ENCODE measurements at regions not wholly inside any gene's neighbourhood (a gene's known extent, or its start where the extent isn't known, plus 50 kb on each side); places are given as distances from the start of the nearest gene placed in this dataset.

DNA sequence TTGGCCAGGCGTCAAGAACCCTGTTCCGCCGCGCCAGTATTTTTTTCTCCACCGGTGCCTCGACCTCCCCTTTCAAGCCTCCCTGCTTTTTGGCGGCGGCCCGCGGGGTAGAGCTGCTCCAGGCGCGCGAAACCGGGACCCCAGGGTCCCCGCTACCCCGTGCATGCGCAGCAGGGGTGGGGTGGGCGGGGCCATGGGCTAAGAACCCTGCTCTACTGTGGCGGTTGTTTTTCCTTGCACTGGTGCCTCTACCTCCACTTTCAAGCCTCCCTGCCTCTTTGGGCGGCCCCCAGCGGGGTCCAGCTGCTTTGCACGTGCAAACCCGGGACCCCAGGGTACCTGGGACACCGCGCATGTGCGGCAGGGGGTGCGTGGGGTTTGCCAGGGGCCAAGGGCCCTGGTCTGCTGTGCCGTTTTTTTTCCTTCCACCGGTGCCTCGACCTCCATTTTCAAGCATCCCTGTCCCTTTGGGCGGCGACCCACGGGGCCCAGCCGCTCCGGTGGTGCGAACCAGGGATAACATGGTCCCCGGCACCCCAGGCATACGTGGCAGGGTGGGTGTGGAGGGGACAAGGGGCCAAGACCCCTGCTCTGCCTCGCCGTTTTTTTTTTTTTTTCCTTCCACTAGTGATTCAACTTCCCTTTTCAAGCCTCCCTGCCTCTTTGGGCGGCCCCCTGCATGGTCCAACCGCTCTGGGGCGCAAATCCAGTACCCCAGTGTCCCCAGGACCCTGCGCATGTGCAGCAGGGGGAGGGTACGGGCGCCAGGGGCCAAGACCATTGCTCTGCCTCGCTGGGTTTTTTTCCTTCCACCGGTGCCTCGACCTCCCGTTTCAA is 326.8 kb downstream of the ALG10 start:
- intact Hi-C loops (cut with DNase I; ENCODE audit: low total_unique reads), result no loop called here
- Histone ChIP-seq H3K4me1 (no peaks in the 10 kb centered on the region), H3K36me3 (no peaks in the 10 kb centered on the region), H3K27ac (no peak overlapping the region), H3K4me3 (no peak overlapping the region), H3K9me3 (peaks cover 0 to 61% (median 0%) of the 10 kb centered on the region in 3 donors), H3K27me3 (peaks cover 0 to 40% of the 10 kb centered on the region in 2 donors)
- no peak for DNase-seq
- no peak for TF ChIP-seq CTCF (IDR thresholded peaks at IDR 0.05)

GRCh38 chr12:34349673-34349961 is 327.3 kb downstream of the ALG10 start:
- DNase-seq, result no peak
- Histone ChIP-seq H3K9me3 (peaks cover 0 to 63% (median 0%) of the 10 kb centered on the region in 3 donors), H3K27me3 (peaks cover 0 to 45% of the 10 kb centered on the region in 2 donors), H3K4me1 (no peaks in the 10 kb centered on the region), H3K27ac (no peak overlapping the region), H3K4me3 (no peak overlapping the region), H3K36me3 (no peaks in the 10 kb centered on the region)
- intact Hi-C loops (cut with DNase I; ENCODE audit: low total_unique reads), result no loop called here
- no peak for TF ChIP-seq CTCF (IDR thresholded peaks at IDR 0.05)

DNA sequence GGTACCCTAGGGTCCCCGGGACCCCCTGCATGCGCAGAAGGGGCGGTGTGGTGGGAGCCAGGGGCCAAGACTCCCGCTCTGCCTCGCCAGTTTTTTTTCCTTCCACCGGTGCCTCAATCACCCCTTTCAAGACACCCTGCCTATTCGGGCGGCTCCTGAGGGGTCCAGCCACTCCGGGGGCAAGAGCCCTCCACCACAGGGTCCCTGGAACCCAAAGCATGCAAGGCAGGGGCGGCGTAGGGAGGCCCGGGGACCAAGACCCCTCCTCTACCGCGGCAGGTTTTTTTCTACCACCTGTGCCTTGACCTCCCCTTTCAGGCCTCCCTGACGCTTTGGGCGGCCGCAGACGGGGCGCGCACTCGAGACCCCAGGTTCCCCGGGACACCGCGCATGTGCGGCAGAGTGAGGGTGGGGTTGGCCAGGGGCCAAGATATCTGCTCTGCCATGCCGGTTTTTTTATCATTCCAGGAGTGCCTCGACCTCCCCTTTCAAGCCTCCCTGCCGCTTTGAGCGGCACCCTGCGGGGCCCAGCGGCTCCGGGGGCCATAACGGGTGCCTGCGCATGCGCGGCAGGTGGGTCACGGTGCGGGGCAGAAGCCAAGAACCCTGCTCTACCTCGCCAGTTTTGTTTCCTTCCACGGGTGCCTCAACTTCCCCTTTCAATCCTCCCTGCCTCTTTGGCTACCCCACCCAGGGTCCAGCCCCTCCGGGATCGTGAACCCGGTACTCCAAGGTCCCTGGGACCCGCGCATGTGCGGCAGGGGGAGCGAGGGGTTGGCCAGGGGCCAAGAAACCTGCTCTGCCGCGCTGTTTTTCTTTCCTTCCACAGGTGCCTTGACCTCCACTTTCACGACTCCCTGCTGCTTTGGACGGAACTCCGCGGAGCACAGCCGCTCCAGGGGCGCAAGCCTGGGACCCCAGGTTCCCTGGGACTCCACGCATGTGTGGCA is 328.1 kb downstream of the ALG10 start:
- H3K36me3 ChIP-seq, result no peaks in the 10 kb centered on the region
- H3K9me3 ChIP-seq, result peaks cover 0 to 63% (median 0%) of the 10 kb centered on the region in 3 donors
- intact Hi-C loops (cut with DNase I; ENCODE audit: low total_unique reads), result no loop called here
- H3K27ac ChIP-seq, result no peak overlapping the region
- no peak for TF ChIP-seq CTCF (IDR thresholded peaks at IDR 0.05)
- H3K4me1 ChIP-seq, result no peaks in the 10 kb centered on the region
- H3K27me3 ChIP-seq, result peaks cover 0 to 51% of the 10 kb centered on the region in 2 donors
- DNase-seq, result no peak
- no peak overlapping the region for H3K4me3 ChIP-seq

GRCh38 chr12:34352098-34352497 is 329.8 kb downstream of the ALG10 start:
- no peak for TF ChIP-seq CTCF (IDR thresholded peaks at IDR 0.05)
- no peaks in the 10 kb centered on the region for H3K4me1 ChIP-seq
- H3K9me3 ChIP-seq, result peaks cover 0 to 71% (median 8%) of the 10 kb centered on the region in 3 donors
- peaks cover 0 to 57% of the 10 kb centered on the region in 2 donors for H3K27me3 ChIP-seq
- H3K4me3 ChIP-seq, result no peak overlapping the region
- H3K36me3 ChIP-seq, result no peaks in the 10 kb centered on the region
- intact Hi-C loops (cut with DNase I; ENCODE audit: low total_unique reads), result no loop called here
- no peak overlapping the region for H3K27ac ChIP-seq
- no peak for DNase-seq

DNA sequence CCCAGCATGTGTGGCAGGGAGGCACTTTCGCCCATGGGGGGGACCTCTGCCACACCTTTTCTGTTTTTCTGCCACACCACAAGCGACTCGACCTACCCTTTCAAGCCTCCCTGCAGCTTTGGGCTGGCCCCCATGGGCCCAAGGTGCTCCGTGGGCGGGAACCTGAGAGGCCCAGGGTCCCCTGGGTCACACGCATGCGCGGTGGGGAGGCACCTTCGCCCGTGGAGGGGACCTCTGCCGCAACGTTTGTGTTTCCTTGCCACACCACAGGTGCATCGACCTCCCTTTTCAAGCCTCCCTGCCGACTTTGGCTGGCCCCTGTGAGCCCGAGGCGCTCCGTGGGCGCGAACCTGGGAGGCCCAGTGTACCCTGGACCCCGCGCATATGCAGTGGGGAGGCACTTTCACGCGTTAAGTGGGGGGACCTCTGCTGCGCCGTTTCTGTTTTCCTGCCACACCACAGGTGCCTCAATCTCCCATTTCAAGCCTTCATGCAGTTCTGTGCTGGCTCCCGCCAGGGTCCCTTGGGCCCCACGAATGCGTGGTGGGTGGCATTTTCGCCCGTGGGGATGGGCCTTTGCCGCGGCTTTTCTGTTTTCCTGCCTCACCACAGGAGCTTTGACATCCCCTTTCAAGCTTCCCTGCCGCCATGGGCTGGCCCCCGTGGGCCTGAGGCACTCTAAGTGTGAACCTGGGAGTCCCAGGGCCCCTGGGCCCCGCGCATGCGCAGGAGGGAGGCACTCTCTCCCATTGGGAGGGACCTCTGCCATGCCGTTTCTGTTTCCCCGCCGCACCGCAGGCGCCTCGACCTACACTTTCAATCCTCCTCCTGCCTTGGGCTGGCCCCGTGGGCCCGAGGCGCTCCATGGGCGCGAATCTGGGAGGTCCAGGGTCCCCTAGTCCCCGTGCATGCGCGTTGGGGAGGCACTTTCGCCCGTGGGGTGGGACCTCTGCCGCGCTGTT is 332.2 kb downstream of the ALG10 start:
- H3K9me3 ChIP-seq, result peaks cover 0 to 77% (median 32%) of the 10 kb centered on the region in 3 donors
- H3K4me3 ChIP-seq, result no peak overlapping the region
- H3K27ac ChIP-seq, result no peak overlapping the region
- intact Hi-C loops (cut with DNase I; ENCODE audit: low total_unique reads), result no loop called here
- no peak for DNase-seq
- no peaks in the 10 kb centered on the region for H3K4me1 ChIP-seq
- H3K36me3 ChIP-seq, result no peaks in the 10 kb centered on the region
- no peak for TF ChIP-seq CTCF (IDR thresholded peaks at IDR 0.05)
- peaks cover 0 to 67% of the 10 kb centered on the region in 2 donors for H3K27me3 ChIP-seq

Data from tibial artery (tissue), 4 donors.